K562 (cell line): ENCODE measurements at regions not wholly inside any gene's neighbourhood (a gene's known extent, or its start where the extent isn't known, plus 50 kb on each side); places are given as distances from the start of the nearest gene placed in this dataset.

ENCODE experiments used
- ATAC-seq: fragments of 200-7000 bp; cut with Tn5 transposase; 3 replicates; pipeline ENCODE4 v1.9.1; 2020; ENCODE audit warnings: moderate library complexity
- BruUV-seq: library from RNA; stranded (reverse); fragments of 400-500 nt; replicated peaks from 2 replicates; lab custom pipeline; 2021; lab: Mats Ljungman, UMichigan
- CTCF ChIA-PET: fragments of 300-600 bp; formaldehyde crosslinking; extraction: SDS; loops from one replicate; lab custom pipeline; 2021; ENCODE audit warnings: low intra/inter-chr PET ratio; lab: Yijun Ruan, JAX
- POLR2A ChIA-PET: fragments of 300-600, 350-650 bp; sonication (Branson Sonifier 250); formaldehyde crosslinking; extraction: SDS; loops from one replicate; lab custom pipeline; 2021; ENCODE audit warnings: antibody characterized with exemption, inconsistent platforms; lab: Yijun Ruan, JAX
- DNase-seq, 4 experiments: peaks; one replicate each; pipeline versions ENCODE4 v3.0.0 to v3.0.0-alpha.2; 2011 to 2018; ENCODE audit warnings: low spot score in 3 of 4, mixed read lengths in 3 of 4; ENCODE audit errors: extremely low read depth in 1 of 4
- FAIRE-seq: peaks from 2 replicates; lab custom pipeline; 2011; peaks lifted over from hg19 to GRCh38; lab: Jason Lieb, UNC
- H2AFZ ChIP-seq: 2 replicates; pipeline ENCODE4 v1.6.0; 2011; ENCODE audit warnings: low read depth, low read length, control low read depth, inconsistent platforms
- H3K27ac ChIP-seq: fragments of 200-600 bp; 3 replicates; pipeline ENCODE4 v1.8.0; 2011; ENCODE audit warnings: low read depth, mild to moderate bottlenecking, control low read depth, inconsistent platforms, low read length, moderate library complexity, mixed read lengths; ENCODE audit errors: extremely low read depth
- H3K27me3 ChIP-seq, 2 experiments: fragments of 300-600 bp in 1 of 2; 2 replicates in 1 of 2; 3 replicates in 1 of 2; pipeline versions ENCODE4 v1.6.0 to v1.8.0; 2011; ENCODE audit warnings: inconsistent platforms in 2 of 2, low read length in 2 of 2, mild to moderate bottlenecking in 1 of 2, mixed read lengths in 1 of 2, moderate library complexity in 1 of 2; ENCODE audit not compliant: control insufficient read depth in 2 of 2, insufficient read depth in 2 of 2
- H3K36me3 ChIP-seq: fragments of 300-600 bp; 3 replicates; pipeline ENCODE4 v1.8.0; 2011; ENCODE audit warnings: mild to moderate bottlenecking, low read length, inconsistent platforms; ENCODE audit not compliant: control insufficient read depth, insufficient read depth
- H3K4me1 ChIP-seq, 2 experiments: fragments of 200-600 bp in 1 of 2; replicated peaks in 1 of 2; 2 replicates in 1 of 2; 3 replicates in 1 of 2; pipeline versions ENCODE4 v1.5.1 to v1.8.0; 2011; ENCODE audit warnings: inconsistent platforms in 2 of 2, low read length in 2 of 2, mild to moderate bottlenecking in 1 of 2, mixed read lengths in 1 of 2, moderate library complexity in 1 of 2; ENCODE audit not compliant: control insufficient read depth in 2 of 2, insufficient read depth in 2 of 2
- H3K4me2 ChIP-seq: 2 replicates; pipeline ENCODE4 v1.6.1; 2011; ENCODE audit warnings: low read length, control low read depth, inconsistent platforms, mixed read lengths; ENCODE audit not compliant: insufficient read depth
- H3K4me3 ChIP-seq: fragments of 200-600 bp; sonication (generic), shearing (Covaris generic); 2 replicates; pipeline ENCODE4 v1.5.1; 2016; ENCODE audit warnings: control low read depth, inconsistent platforms
- H3K79me2 ChIP-seq: fragments of 200-600 bp; 3 replicates; pipeline ENCODE4 v1.8.0; 2011; ENCODE audit warnings: low read length, inconsistent platforms; ENCODE audit not compliant: control insufficient read depth, insufficient read depth
- H3K9ac ChIP-seq, 2 experiments: 2 replicates each; pipeline versions ENCODE4 v1.6.0 to v1.6.1; 2011; ENCODE audit warnings: low read depth in 2 of 2, low read length in 2 of 2, control low read depth in 1 of 2, inconsistent platforms in 1 of 2, mild to moderate bottlenecking in 1 of 2, mixed read lengths in 1 of 2; ENCODE audit not compliant: insufficient read depth in 1 of 2
- H3K9me1 ChIP-seq: one replicate; pipeline ENCODE4 v1.6.0; 2011; ENCODE audit warnings: inconsistent platforms, mild to moderate bottlenecking, low read length, moderate library complexity; ENCODE audit not compliant: control insufficient read depth, insufficient read depth
- H3K9me3 ChIP-seq: replicated peaks from 2 replicates; pipeline ENCODE4 v1.5.1; 2011; ENCODE audit warnings: low read depth, low read length, inconsistent platforms; ENCODE audit not compliant: control insufficient read depth, insufficient read depth
- H4K20me1 ChIP-seq: replicated peaks from 2 replicates; pipeline ENCODE4 v1.6.1; 2011; ENCODE audit warnings: low read length, inconsistent platforms, mixed read lengths; ENCODE audit not compliant: control insufficient read depth, insufficient read depth
- CBFA2T2 ChIP-seq: fragments of 450-650 bp; conservative IDR thresholded peaks from 2 replicates; pipeline ENCODE4 v1.6.1; 2017; ENCODE audit warnings: mild to moderate bottlenecking
- CBX1 ChIP-seq: sonication (generic); IDR thresholded peaks from 2 replicates; pipeline ENCODE4 v1.6.1; 2016; ENCODE audit warnings: antibody characterized with exemption, low read depth, mild to moderate bottlenecking
- ETS1 ChIP-seq: conservative IDR thresholded peaks from 2 replicates; pipeline ENCODE4 v1.6.1; 2011; ENCODE audit warnings: low read depth, mild to moderate bottlenecking, low read length; ENCODE audit not compliant: control insufficient read depth
- RFX1 ChIP-seq: fragments of 450-650 bp; IDR thresholded peaks from 2 replicates; pipeline ENCODE4 v1.6.1; 2016; ENCODE audit warnings: mild to moderate bottlenecking, moderate library complexity
- TRIM24 ChIP-seq, 2 experiments: fragments of 450-650 bp; IDR thresholded peaks; 2 replicates each; pipeline ENCODE4 v1.6.1; 2016
- TRIM28 ChIP-seq: fragments of 450-650 bp; IDR thresholded peaks from 2 replicates; pipeline ENCODE4 v1.6.1; 2017
- ZNF175 ChIP-seq: fragments of 200-800 bp; sonication (Bioruptor generic); IDR thresholded peaks from 2 replicates; pipeline ENCODE4 v1.6.1; 2016; ENCODE audit warnings: low read depth, mild to moderate bottlenecking, missing genetic modification characterization, missing compliant biosample characterization
- ZNF277 ChIP-seq: fragments of 250-450 bp; sonication (Bioruptor Pico); IDR thresholded peaks from 2 replicates; pipeline ENCODE4 v1.8.0; 2022; ENCODE audit warnings: inconsistent platforms, mild to moderate bottlenecking, moderate library complexity, borderline replicate concordance
- ZNF507 ChIP-seq: conservative IDR thresholded peaks from 2 replicates; pipeline ENCODE4 v1.6.1; 2017; ENCODE audit warnings: missing genetic modification characterization, missing compliant biosample characterization
- ZNF830 ChIP-seq: fragments of 250-450 bp; sonication (Bioruptor Pico); IDR thresholded peaks from 2 replicates; pipeline ENCODE4 v1.5.0; 2021; ENCODE audit warnings: mild to moderate bottlenecking
- WGBS: fragments of 100-300 bp; shearing (Covaris generic); methylation state at CpG from one replicate; pipeline ENCODE4 v1.1.6; 2016; ENCODE audit warnings: low coverage, mixed read lengths; ENCODE audit not compliant: insufficient coverage; ENCODE audit errors: missing lambda C conversion rate; 5-methylcytosine and 5-hydroxymethylcytosine counted together
- in situ Hi-C: fragments of 300-500 bp; cut with MboI; formaldehyde crosslinking; loops from 4 replicates; pipeline ENCODE4 v1.15.0; 2018; ENCODE audit warnings: inconsistent platforms, mixed read lengths
- intact Hi-C: fragments of 100-400 bp; cut with micrococcal nuclease; formaldehyde crosslinking; loops from 2 replicates; pipeline ENCODE4 v1.14.2; 2022
- TF ChIP-seq, protein P1 (sequence below): fragments of 250-450 bp; sonication (Bioruptor Pico); IDR thresholded peaks from 2 replicates; pipeline ENCODE4 v1.5.0; 2020; ENCODE audit warnings: mild to moderate bottlenecking
- TF ChIP-seq, protein P2 (sequence below): fragments of 250-450 bp; sonication (Bioruptor Pico); IDR thresholded peaks from 2 replicates; pipeline ENCODE4 v1.8.0; 2021; ENCODE audit warnings: borderline replicate concordance, mild to moderate bottlenecking, moderate library complexity; ENCODE audit not compliant: poor library complexity, severe bottlenecking

DNA sequence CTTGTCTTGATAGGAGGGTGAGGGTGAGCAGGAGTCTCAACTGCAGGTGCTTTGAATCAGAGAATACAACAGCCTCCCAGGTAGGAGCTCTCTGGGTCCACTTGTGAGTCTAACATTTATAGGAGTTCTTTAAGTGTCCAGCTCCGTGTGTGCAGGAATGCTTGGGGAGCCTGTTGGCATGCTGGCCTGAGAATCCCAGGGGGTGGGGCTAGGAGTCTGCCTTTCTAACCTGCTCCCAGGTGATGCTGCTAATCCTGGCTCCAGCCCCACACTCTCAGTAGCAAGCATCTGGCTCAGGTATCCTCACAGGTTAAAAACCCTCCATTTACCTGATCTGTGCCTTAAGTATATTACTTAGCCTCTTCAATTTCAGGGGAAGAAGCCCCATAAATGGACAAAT is 368.9 kb downstream of the RBM26 start:
- no peak overlapping the region for H3K4me3 ChIP-seq
- no peaks in the 10 kb centered on the region for H3K9me1 ChIP-seq
- H3K36me3 ChIP-seq, result no peaks in the 10 kb centered on the region
- POLR2A ChIA-PET, result no interaction called here
- in situ Hi-C loops, result no loop called here
- CTCF ChIA-PET, result no interaction called here
- no peaks in the 10 kb centered on the region for H3K4me1 ChIP-seq
- no peak for ATAC-seq
- FAIRE-seq, result no peak
- TF ChIP-seq, protein P1, sequence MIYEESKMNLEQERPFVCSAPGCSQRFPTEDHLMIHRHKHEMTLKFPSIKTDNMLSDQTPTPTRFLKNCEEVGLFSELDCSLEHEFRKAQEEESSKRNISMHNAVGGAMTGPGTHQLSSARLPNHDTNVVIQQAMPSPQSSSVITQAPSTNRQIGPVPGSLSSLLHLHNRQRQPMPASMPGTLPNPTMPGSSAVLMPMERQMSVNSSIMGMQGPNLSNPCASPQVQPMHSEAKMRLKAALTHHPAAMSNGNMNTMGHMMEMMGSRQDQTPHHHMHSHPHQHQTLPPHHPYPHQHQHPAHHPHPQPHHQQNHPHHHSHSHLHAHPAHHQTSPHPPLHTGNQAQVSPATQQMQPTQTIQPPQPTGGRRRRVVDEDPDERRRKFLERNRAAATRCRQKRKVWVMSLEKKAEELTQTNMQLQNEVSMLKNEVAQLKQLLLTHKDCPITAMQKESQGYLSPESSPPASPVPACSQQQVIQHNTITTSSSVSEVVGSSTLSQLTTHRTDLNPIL (CRISPR knock-in tag), result no peak
- TF ChIP-seq CBFA2T2, result no peak
- no peak for TF ChIP-seq ZNF507 (tag)
- no peak for TF ChIP-seq TRIM24 (IDR thresholded peaks at IDR 0.05)
- TF ChIP-seq, protein P2, sequence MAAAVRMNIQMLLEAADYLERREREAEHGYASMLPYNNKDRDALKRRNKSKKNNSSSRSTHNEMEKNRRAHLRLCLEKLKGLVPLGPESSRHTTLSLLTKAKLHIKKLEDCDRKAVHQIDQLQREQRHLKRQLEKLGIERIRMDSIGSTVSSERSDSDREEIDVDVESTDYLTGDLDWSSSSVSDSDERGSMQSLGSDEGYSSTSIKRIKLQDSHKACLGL (CRISPR knock-in tag), result no peak
- no peak for TF ChIP-seq ZNF277 (CRISPR knock-in tag)
- TF ChIP-seq TRIM28, result no peak
- no peak for TF ChIP-seq CBX1
- TF ChIP-seq ZNF175, result no peak
- no peak for TF ChIP-seq RFX1
- TF ChIP-seq ETS1, result no peak
- no peak for TF ChIP-seq ZNF830 (CRISPR knock-in tag)
- 0% methylated on average over 1 of the region's 1 CpG for WGBS
- H4K20me1 ChIP-seq, result no peaks in the 10 kb centered on the region
- H3K79me2 ChIP-seq, result no peaks in the 10 kb centered on the region
- intact Hi-C loops, result no loop called here
- no peaks in the 10 kb centered on the region for H3K9me3 ChIP-seq
- H2AFZ ChIP-seq, result no peak overlapping the region
- H3K9ac ChIP-seq, result no peak overlapping the region
- H3K4me2 ChIP-seq, result no peak overlapping the region
- no TSS peak for BruUV-seq
- DNase-seq, result no peak
- no peaks in the 10 kb centered on the region for H3K27me3 ChIP-seq
- H3K27ac ChIP-seq, result no peak overlapping the region
